Smooth muscle cell (in vitro differentiated cells): ENCODE measurements at regions not wholly inside any gene's neighbourhood (a gene's known extent, or its start where the extent isn't known, plus 50 kb on each side); places are given as distances from the start of the nearest gene placed in this dataset.

Experiments used
- DNase-seq: peaks from one replicate; lab custom pipeline; 2025; ENCODE audit not compliant: unreplicated experiment; lab: John Stamatoyannopoulos, UW
- H2AFZ ChIP-seq: fragments of 200-600 bp; sonication (generic); 2 replicates; pipeline ENCODE4 v1.6.0; 2016; ENCODE audit warnings: antibody characterized with exemption, low read depth, mild to moderate bottlenecking
- H3F3A ChIP-seq: fragments of 200-600 bp; sonication (generic); 2 replicates; pipeline ENCODE4 v1.6.0; 2017; ENCODE audit warnings: antibody characterized with exemption, low read depth
- H3K27ac ChIP-seq: fragments of 200-600 bp; sonication (generic); 2 replicates; pipeline ENCODE4 v1.5.1; 2016; ENCODE audit warnings: low read depth, mild to moderate bottlenecking
- H3K27me3 ChIP-seq: fragments of 200-600 bp; sonication (generic); 2 replicates; pipeline ENCODE4 v1.6.1; 2016; ENCODE audit warnings: low read depth, mild to moderate bottlenecking
- H3K36me3 ChIP-seq: fragments of 200-600 bp; sonication (generic); 2 replicates; pipeline ENCODE4 v1.5.1; 2016; ENCODE audit warnings: low read depth
- H3K4me1 ChIP-seq: fragments of 200-600 bp; sonication (generic); 2 replicates; pipeline ENCODE4 v1.5.1; 2016; ENCODE audit warnings: low read depth
- H3K4me2 ChIP-seq: fragments of 200-600 bp; sonication (generic); 2 replicates; pipeline ENCODE4 v1.6.0; 2016; ENCODE audit warnings: mild to moderate bottlenecking
- H3K4me3 ChIP-seq: fragments of 200-600 bp; sonication (generic); 2 replicates; pipeline ENCODE4 v1.5.1; 2016; ENCODE audit warnings: mild to moderate bottlenecking
- H3K79me2 ChIP-seq: fragments of 200-600 bp; sonication (generic); 2 replicates; pipeline ENCODE4 v1.6.0; 2016; ENCODE audit warnings: low read depth, mild to moderate bottlenecking
- H3K9ac ChIP-seq: fragments of 200-600 bp; sonication (generic); 2 replicates; pipeline ENCODE4 v1.6.0; 2016; ENCODE audit warnings: low read depth
- H3K9me3 ChIP-seq: fragments of 200-600 bp; sonication (generic); replicated peaks from 2 replicates; pipeline ENCODE4 v1.5.1; 2016; ENCODE audit warnings: low read depth
- H4K20me1 ChIP-seq: fragments of 200-600 bp; sonication (generic); 2 replicates; pipeline ENCODE4 v1.6.0; 2016; ENCODE audit warnings: low read depth
- WGBS: methylation state at CpG from one replicate; pipeline ENCODE4 v1.1.7; 2016; ENCODE audit warnings: low lambda C conversion rate; 5-methylcytosine and 5-hydroxymethylcytosine counted together
- TF ChIP-seq, protein P1 (sequence below): fragments of 200-600 bp; sonication (generic); IDR thresholded peaks from 2 replicates; pipeline ENCODE4 v1.5.1; 2017; ENCODE audit warnings: borderline replicate concordance, mild to moderate bottlenecking, antibody characterized with exemption; ENCODE audit not compliant: insufficient read depth, poor library complexity, severe bottlenecking

DNA sequence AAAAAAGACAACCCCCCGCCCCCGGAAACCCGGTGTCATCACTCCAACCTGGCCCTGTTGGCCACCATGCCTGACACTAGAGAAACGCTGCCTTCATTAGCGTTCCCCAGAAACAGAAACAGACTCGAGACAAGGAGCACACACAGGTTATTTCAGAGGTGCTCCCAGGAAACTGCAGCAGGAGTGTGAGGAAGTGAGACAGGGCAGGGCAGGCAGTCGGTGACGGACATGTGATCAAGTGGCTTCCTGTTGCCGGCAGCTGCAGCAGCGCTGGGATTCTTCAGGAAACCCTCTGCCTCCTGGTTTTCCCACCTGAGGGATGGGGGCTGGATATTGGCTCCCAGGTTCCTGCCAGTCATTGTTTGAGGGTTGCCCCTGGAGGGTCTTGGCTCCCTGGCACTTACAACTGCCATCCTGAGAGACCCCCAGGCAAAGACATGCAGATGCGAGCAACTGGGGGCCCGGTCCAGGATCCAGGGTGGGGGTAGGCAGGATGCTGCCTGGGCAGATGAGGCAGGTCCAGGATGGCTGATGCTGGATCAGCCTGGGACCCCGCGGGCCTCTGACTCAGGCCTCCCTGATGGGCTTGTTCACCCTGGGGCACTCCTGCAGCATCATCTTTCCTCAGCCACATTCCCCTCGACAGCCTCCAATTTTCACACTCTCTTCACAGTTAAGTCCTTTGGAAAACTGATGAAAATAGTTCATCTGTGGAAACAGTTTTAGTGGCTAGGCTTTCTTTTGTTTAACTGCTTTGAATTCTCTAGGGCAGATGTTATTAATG lies 150.7 kb upstream of the SYNDIG1 start:
- Histone ChIP-seq H3K27ac (no peak overlapping the region), H3K4me3 (no peak overlapping the region), H3K27me3 (no peaks in the 10 kb centered on the region), H3K9ac (no peak overlapping the region), H3K4me2 (no peak overlapping the region), H3K4me1 (no peaks in the 10 kb centered on the region), H2AFZ (no peak overlapping the region), H3K9me3 (no peaks in the 10 kb centered on the region), H3K79me2 (no peaks in the 10 kb centered on the region), H3K36me3 (no peaks in the 10 kb centered on the region), H3F3A (no peaks in the 10 kb centered on the region), H4K20me1 (no peaks in the 10 kb centered on the region)
- TF ChIP-seq, protein P1, sequence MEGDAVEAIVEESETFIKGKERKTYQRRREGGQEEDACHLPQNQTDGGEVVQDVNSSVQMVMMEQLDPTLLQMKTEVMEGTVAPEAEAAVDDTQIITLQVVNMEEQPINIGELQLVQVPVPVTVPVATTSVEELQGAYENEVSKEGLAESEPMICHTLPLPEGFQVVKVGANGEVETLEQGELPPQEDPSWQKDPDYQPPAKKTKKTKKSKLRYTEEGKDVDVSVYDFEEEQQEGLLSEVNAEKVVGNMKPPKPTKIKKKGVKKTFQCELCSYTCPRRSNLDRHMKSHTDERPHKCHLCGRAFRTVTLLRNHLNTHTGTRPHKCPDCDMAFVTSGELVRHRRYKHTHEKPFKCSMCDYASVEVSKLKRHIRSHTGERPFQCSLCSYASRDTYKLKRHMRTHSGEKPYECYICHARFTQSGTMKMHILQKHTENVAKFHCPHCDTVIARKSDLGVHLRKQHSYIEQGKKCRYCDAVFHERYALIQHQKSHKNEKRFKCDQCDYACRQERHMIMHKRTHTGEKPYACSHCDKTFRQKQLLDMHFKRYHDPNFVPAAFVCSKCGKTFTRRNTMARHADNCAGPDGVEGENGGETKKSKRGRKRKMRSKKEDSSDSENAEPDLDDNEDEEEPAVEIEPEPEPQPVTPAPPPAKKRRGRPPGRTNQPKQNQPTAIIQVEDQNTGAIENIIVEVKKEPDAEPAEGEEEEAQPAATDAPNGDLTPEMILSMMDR: no peak
- 85% methylated on average over 15 of the region's 15 CpGs for WGBS
- no peak for DNase-seq

DNA sequence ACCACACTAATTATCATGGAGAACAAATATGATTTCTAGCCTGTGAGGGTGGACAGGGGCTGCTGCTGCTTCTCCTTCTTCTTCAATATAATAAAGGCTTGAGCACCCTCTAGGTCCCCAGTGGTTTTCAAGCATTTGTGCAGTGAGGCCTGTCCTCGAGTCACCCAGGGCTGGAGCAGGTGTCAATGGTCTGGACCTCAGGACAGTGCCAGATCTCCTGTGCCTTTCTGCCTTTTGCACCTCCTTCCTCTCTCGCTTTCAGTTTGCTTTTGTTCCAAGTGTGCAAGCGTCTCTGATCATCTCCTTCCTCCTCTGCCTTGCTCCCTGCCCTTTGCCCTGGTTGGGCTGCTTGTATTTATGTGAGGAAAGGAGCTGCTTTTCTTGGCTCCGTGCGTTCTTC lies 152.2 kb upstream of the SYNDIG1 start:
- H3K4me1 ChIP-seq: no peaks in the 10 kb centered on the region
- H3K36me3 ChIP-seq: no peaks in the 10 kb centered on the region
- 97% methylated on average over 5 of the region's 5 CpGs for WGBS
- no peak overlapping the region for H3K4me2 ChIP-seq
- TF ChIP-seq, protein P1: no peak
- no peaks in the 10 kb centered on the region for H3F3A ChIP-seq
- H3K9ac ChIP-seq: no peak overlapping the region
- no peak overlapping the region for H2AFZ ChIP-seq
- no peaks in the 10 kb centered on the region for H3K79me2 ChIP-seq
- no peaks in the 10 kb centered on the region for H3K9me3 ChIP-seq
- DNase-seq: no peak
- no peak overlapping the region for H3K27ac ChIP-seq
- peaks cover 6% of the 10 kb centered on the region for H3K27me3 ChIP-seq
- no peak overlapping the region for H3K4me3 ChIP-seq
- no peaks in the 10 kb centered on the region for H4K20me1 ChIP-seq

GRCh38 chr20:24316731-24317130 lies 152.7 kb upstream of the SYNDIG1 start:
- Histone ChIP-seq H3K9me3 (no peaks in the 10 kb centered on the region), H3K4me1 (no peaks in the 10 kb centered on the region), H3K27ac (no peak overlapping the region), H4K20me1 (no peaks in the 10 kb centered on the region), H3K27me3 (peaks cover 6% of the 10 kb centered on the region), H3K4me3 (no peak overlapping the region), H3K4me2 (no peak overlapping the region), H3K9ac (no peak overlapping the region), H3K79me2 (no peaks in the 10 kb centered on the region), H3K36me3 (no peaks in the 10 kb centered on the region), H3F3A (no peaks in the 10 kb centered on the region), H2AFZ (no peak overlapping the region)
- TF ChIP-seq, protein P1: no peak
- no peak for DNase-seq
- WGBS: 75% methylated on average over 2 of the region's 2 CpGs

DNA sequence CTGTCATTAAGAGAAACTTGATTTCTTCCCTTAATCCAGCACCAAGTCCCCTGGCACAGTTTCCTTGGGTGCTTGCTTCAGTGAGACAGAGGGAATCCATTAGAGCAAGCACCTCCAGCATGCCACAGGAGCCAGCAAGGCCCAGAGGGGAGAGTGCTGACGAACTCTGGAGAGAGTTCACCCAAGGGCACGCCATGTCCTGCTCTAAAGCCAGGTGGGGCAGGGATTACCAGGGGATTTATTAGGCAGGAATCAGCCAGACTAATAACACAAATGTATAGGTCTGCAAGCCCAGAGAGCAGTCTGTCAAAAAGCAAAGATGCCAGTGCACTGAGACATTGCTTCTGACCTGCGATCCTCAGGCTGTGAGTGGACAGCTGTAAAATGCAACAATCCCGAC lies 155.4 kb upstream of the SYNDIG1 start:
- no peaks in the 10 kb centered on the region for H3K79me2 ChIP-seq
- H3K27ac ChIP-seq: no peak overlapping the region
- H2AFZ ChIP-seq: no peak overlapping the region
- TF ChIP-seq, protein P1: no peak
- H3K4me2 ChIP-seq: no peak overlapping the region
- no peaks in the 10 kb centered on the region for H3K36me3 ChIP-seq
- H3K4me1 ChIP-seq: no peaks in the 10 kb centered on the region
- H4K20me1 ChIP-seq: no peaks in the 10 kb centered on the region
- no peaks in the 10 kb centered on the region for H3K9me3 ChIP-seq
- WGBS: 85% methylated on average over 4 of the region's 4 CpGs
- no peak overlapping the region for H3K4me3 ChIP-seq
- no peak overlapping the region for H3K9ac ChIP-seq
- no peaks in the 10 kb centered on the region for H3F3A ChIP-seq
- no peak for DNase-seq
- H3K27me3 ChIP-seq: peaks cover 6% of the 10 kb centered on the region
